Fibroblast of villous mesenchyme (primary cell): ENCODE measurements at regions not wholly inside any gene's neighbourhood (a gene's known extent, or its start where the extent isn't known, plus 50 kb on each side); places are given as distances from the start of the nearest gene placed in this dataset. TPM values are rescaled to one million over a fixed set of nuclear protein-coding genes. Genes with fewer than 3 reads are reported as not detected.

Source experiments
- DNase-seq: peaks from one replicate; pipeline ENCODE4 v3.0.0-alpha.2; 2010; ENCODE audit warnings: low read depth
- H3K4me3 ChIP-seq: 2 replicates; pipeline ENCODE4 v1.5.1; 2011; ENCODE audit warnings: low read depth, mild to moderate bottlenecking, low read length
- small RNA-seq: library from RNA; depleted of rRNA; stranded (forward); fragments of <200 nt; gene quantifications from one replicate; pipeline ENCODE3, GENCODE V24; 2012
- TF ChIP-seq, protein P1 (sequence below): IDR thresholded peaks from 2 replicates; pipeline ENCODE4 v1.5.1; 2012; ENCODE audit warnings: low read depth, mild to moderate bottlenecking, low read length; ENCODE audit not compliant: insufficient read depth

- no peak overlapping the region for H3K4me3 ChIP-seq
- DNase-seq: no peak
- TF ChIP-seq, protein P1, sequence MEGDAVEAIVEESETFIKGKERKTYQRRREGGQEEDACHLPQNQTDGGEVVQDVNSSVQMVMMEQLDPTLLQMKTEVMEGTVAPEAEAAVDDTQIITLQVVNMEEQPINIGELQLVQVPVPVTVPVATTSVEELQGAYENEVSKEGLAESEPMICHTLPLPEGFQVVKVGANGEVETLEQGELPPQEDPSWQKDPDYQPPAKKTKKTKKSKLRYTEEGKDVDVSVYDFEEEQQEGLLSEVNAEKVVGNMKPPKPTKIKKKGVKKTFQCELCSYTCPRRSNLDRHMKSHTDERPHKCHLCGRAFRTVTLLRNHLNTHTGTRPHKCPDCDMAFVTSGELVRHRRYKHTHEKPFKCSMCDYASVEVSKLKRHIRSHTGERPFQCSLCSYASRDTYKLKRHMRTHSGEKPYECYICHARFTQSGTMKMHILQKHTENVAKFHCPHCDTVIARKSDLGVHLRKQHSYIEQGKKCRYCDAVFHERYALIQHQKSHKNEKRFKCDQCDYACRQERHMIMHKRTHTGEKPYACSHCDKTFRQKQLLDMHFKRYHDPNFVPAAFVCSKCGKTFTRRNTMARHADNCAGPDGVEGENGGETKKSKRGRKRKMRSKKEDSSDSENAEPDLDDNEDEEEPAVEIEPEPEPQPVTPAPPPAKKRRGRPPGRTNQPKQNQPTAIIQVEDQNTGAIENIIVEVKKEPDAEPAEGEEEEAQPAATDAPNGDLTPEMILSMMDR: no peak
Observed at GRCh38 chr5:7331131-7331530, 64.8 kb upstream of the ADCY2 start.

Small RNA genes lying in the stretch of these regions (small RNA-seq; reads per million reads assigned to genes)
- not detected for gene RF00017
- gene RNA5SP176: not detected
